H54 (cell line): ENCODE measurements at regions not wholly inside any gene's neighbourhood (a gene's known extent, or its start where the extent isn't known, plus 50 kb on each side); places are given as distances from the start of the nearest gene placed in this dataset.
A peak's percentile ranks its signal among the peaks of the same experiment; 100 is the strongest.

Experiments used
- DNase-seq: peaks from one replicate; pipeline ENCODE4 v3.0.0; 2011; ENCODE audit warnings: low spot score, mixed read lengths; ENCODE audit not compliant: insufficient read length
- FAIRE-seq: peaks from 3 replicates; lab custom pipeline; 2011; peaks lifted over from hg19 to GRCh38; lab: Jason Lieb, UNC
- POLR2A ChIP-seq: IDR thresholded peaks from 2 replicates; pipeline ENCODE4 v1.6.1; 2011; ENCODE audit warnings: low read depth, mild to moderate bottlenecking, low read length

GRCh38 chr4:71133491-71133890 lies 140.0 kb downstream of the DCK start:
- no peak for FAIRE-seq
- no peak for DNase-seq
- TF ChIP-seq POLR2A = no peak

- TF ChIP-seq POLR2A = no peak
- no peak for DNase-seq
- FAIRE-seq = no peak
These were observed 142.6 kb downstream of the DCK start for GRCh38 chr4:71136071-71136470.

GRCh38 chr4:71138007-71138615 lies 144.7 kb downstream of the DCK start:
- TF ChIP-seq POLR2A = no peak
- DNase-seq = no peak
- no peak for FAIRE-seq

- no peak for TF ChIP-seq POLR2A
- DNase-seq (no peak), FAIRE-seq (no peak)
These were observed 147.1 kb downstream of the DCK start for GRCh38 chr4:71140563-71140962.

- no peak for TF ChIP-seq POLR2A
- DNase-seq (no peak), FAIRE-seq (no peak)
These were observed 147.7 kb downstream of the DCK start for GRCh38 chr4:71141125-71141524.

- no peak for DNase-seq
- TF ChIP-seq POLR2A = no peak
- FAIRE-seq = no peak
These were observed 153.8 kb downstream of the DCK start for GRCh38 chr4:71147261-71147660.

- no peak for FAIRE-seq
These were observed 155.1 kb downstream of the DCK start for GRCh38 chr4:71148545-71148944.

GRCh38 chr4:71151054-71151453 lies 157.6 kb downstream of the DCK start:
- FAIRE-seq (no peak), DNase-seq (no peak)
- no peak for TF ChIP-seq POLR2A

More at GRCh38 chr4:71148545-71148944, 155.1 kb downstream of the DCK start:
- no peak for TF ChIP-seq POLR2A
- no peak for DNase-seq

- FAIRE-seq (no peak), DNase-seq (no peak)
- no peak for TF ChIP-seq POLR2A
These were observed 163.2 kb downstream of the DCK start for GRCh38 chr4:71156616-71157015.

GRCh38 chr4:71162386-71162785 lies 168.9 kb downstream of the DCK start:
- DNase-seq = no peak
- no peak for TF ChIP-seq POLR2A
- no peak for FAIRE-seq

GRCh38 chr4:71163317-71163716 lies 169.9 kb downstream of the DCK start:
- FAIRE-seq (no peak), DNase-seq (no peak)
- no peak for TF ChIP-seq POLR2A

GRCh38 chr4:71167083-71167482 lies 171.7 kb upstream of the SLC4A4 start:
- FAIRE-seq (no peak), DNase-seq (no peak)
- no peak for TF ChIP-seq POLR2A

- no peak for DNase-seq
- no peak for TF ChIP-seq POLR2A
- FAIRE-seq = no peak
These were observed 167.2 kb upstream of the SLC4A4 start for GRCh38 chr4:71171592-71171991.

GRCh38 chr4:71181332-71181731 lies 157.5 kb upstream of the SLC4A4 start:
- TF ChIP-seq POLR2A = no peak
- FAIRE-seq (no peak), DNase-seq (no peak)

GRCh38 chr4:71184195-71184781 lies 154.5 kb upstream of the SLC4A4 start:
- no peak for TF ChIP-seq POLR2A
- FAIRE-seq (no peak), DNase-seq (peak; percentile 12)
